ENCODE measurements at regions not wholly inside any gene's neighbourhood (a gene's known extent, or its start where the extent isn't known, plus 50 kb on each side); places are given as distances from the start of the nearest gene placed in this dataset.
"Not testable (repeated sequence)": the region's sequence is repeated elsewhere in the genome, so short reads cannot be mapped to it uniquely, and the experiment has no call there.

DNA sequence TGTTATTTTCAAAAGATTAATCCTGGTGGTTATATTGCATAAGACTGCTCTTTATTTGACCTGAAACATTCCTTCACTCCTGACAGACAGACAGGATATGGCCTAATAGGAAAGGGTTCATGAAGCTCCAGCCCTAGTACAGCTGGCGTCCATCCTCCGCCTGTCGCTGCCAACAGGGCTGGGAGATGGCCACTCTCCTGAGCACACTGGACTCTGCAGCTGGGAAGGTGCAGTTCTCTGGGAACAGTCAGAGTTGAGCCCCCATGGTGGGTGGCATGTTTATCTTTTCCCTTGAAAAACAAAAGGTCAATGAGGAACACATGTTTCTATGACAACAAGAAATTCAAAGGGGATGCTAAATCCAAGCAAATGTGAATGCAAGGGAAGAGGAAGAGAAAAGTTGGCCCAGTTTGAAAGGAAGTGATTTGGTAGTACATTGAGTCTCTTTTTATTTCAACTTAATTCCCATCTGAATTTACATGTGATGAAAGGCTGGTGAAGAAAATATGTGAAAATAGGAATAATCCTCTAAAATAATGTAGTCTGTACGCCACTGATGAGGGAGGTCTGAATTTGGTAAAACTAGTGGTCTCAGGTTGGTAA lies 89.9 kb upstream of the DCN start:
- no peak for DNase-seq

DNA sequence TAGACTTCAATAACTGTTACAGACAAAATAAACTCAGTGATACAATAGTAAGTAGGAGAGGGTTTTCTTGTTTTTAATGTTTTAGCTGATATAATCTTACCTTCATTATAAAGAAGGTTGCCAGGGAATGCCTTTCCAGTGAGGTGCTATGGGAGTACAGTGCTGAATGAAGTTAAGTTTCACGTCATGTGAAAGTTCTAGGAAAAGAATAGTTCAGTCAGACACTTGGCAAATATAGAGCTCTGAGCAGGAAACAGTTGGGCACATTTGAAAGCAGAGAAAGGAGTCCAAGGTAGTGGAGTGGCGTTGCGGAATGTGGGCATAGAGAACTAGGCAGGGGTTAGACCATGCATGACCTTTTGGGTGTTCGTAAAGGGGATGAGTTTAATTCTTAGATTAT lies 88.6 kb upstream of the DCN start:
- DNase-seq: no peak

DNA sequence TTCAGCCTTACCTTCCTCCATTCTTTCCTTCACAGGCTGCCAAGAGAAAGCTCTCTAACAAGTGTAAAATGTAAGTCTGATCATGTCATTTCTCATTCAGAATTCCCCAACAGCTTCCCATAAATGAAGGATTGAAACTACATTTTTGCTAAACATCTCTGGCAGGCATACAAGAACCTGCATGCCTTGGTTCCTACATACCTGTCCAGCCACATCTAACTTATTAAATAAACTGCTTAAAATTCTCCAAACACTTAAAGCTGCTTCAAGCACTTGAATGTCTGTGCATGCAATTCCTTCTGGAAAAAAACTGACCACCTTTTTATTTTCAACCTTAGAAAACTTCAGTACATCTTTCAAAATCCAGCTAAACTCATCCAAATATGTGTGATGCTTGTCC lies 84.4 kb upstream of the DCN start:
- no peak for DNase-seq

DNA sequence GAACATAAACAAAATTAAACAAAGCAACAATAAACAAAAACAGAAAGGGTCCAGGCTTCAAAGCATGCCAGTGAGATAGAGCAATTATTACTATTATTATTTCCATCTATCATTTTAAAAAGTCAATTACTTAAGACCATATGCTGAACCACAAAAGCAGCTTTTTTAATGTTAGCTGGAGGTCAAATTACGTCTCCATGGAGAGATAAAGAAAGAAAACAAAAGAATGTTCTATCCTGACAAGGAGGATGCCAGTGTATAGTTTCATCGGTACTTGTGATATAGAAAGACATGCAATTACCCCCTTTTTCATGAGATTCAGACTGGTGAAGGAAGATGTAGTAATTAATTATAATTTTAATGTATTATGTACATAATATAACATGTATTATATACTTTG lies 81.6 kb upstream of the DCN start:
- DNase-seq: no peak

DNA sequence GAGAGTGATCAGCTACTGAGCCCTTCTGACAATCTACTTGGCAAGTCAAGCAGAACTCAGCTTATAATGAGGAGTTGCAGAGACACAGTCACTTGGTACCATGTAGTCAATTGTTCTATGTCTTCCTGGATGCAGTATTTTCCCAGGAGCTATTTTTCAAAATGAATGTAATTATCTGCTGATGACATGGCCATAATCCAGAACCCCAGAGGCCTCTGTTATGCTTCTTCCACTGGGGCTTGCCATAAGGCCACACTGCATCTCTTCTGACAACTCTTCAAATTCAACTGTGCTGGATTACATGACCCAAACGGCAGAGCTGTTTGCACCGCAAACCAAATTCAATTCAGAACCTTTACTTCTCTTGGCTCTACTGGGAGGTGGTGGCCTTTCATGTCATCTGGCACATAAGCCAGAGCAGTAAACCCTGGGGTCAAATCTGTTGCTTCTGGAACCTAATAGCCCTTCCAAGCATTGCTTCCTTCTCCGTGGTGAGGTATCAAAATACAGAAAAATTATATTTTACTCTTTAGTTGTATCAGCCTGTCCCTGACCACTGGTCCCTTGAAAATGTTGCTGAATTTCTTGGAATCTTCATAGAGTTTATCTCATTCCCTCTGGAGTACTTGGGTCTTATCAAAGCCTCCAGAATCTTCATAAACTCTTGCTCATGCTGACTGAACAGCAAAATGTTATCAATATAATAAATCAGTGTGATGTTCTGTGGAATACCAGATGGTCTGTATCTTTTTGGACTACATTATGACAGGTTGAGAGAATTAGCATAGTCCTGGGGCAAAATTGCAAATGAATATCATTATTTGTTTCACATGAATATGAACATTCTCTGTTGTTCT lies 79.4 kb upstream of the DCN start:
- no peak for DNase-seq

GRCh38 chr12:91256411-91256810 lies 73.8 kb upstream of the DCN start:
- no peak for DNase-seq

- no peak for DNase-seq
Measured at GRCh38 chr12:91252341-91252740, 69.7 kb upstream of the DCN start.

GRCh38 chr12:91250273-91250665 lies 67.7 kb upstream of the DCN start:
- no peak for DNase-seq

DNA sequence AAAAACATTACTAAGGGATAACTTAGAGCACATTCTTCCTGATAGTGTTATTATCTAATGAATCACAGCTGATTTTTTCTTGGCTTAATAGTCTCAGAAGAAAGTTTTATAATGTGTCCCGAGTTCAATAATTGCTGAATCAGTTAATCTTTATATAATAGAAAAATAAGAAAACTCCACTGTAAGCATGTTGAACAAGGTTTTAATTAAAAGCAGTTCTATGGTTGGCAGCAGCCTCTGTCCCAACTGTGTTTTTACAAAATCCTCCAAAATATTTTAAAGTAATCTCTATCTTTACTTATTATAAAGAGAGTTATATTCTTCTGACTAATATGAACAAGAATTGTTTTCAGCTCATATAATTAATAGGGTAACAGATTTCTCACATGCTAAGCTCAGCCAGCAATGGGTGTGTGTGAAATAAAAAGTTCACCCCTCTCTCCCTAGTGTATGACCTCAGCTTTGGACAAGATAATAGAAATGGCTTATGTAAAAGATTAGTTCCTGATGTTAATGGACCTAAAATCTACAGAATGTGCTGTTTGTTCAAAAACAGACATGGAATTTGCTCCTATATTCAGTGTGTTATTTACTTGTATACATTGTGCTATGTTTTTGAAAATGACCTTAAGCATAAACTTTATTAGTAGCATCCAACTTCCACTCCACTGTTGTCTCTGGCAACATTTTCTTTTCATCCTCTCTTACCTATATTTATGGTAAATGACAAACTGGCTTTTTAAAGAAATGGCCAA lies 67.1 kb upstream of the DCN start:
- DNase-seq: no peak

- no peak for DNase-seq
Measured at GRCh38 chr12:91249054-91249453, 66.4 kb upstream of the DCN start.

DNA sequence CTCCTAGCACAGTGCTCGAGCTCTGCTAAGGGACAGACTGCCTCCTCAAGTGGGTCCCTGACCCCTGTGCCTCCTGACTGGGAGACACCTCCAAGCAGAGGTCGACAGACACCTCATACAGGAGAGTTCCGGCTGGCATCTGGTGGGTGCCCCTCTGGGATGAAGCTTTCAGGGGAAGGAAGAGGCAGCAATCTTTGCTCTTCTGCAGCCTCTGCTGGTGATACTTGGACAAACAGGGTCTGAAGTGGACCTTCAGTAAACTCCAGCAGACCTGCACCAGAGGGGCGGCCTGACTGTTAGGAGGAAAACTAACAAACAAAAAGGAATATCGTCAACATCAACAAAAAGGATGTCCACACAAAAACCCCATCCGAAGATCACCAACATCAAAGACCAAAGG lies 60.6 kb upstream of the DCN start:
- not testable (repeated sequence) for DNase-seq

DNA sequence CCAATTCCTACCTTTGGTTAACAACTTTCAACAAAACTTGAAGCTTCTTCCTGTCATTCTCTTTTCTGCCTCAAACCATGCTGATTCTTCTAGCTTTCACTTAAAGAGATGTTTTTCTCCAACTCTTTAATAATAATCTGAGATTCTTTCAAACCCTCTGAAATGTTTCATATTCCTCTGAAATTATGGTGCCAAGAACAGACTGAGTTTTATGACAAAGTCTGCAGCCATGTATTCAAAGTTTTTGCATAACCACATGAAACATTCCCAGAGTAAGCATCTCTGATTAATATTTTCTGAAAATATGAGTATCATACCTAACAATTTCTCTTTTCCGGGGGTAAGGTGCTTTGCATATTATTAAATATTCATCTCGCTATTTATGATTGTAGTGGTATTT lies 59.1 kb upstream of the DCN start:
- no peak for DNase-seq

DNA sequence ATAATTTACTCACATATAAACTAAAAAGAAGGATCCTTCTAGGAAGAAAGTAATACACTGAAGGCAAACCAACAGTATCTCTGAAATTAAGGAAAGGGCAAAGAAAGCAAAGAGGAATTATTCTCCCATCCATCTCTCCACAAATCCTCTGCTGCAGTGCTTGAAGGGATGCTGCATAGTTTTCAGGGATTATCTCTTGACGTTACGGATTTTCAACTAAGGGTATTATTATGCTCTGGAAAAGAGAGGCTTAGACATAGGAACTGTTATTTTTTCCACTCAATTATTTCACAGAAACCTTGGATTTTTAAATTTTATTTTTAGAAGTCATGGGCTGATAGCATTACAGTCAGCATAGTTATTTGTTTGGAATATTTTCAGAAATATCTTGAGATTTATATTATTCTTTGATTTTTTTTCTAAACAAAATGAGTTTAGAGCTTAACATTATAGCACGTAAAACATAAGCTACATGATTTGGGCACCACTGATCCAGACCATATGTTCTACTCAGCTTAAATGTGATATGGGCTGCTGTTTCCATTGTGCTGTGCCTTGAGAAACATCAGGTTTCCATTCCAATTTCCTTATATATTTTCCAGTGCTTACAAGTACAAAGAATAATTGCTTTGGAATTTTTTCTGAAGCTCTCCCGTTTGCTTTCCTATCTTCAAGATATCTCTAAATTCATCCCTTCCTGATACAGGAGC lies 57.9 kb upstream of the DCN start:
- no peak for DNase-seq

GRCh38 chr12:91239481-91239880 lies 56.9 kb upstream of the DCN start:
- no peak for DNase-seq
